ENCODE measurements at regions not wholly inside any gene's neighbourhood (a gene's known extent, or its start where the extent isn't known, plus 50 kb on each side); places are given as distances from the start of the nearest gene placed in this dataset.

DNA sequence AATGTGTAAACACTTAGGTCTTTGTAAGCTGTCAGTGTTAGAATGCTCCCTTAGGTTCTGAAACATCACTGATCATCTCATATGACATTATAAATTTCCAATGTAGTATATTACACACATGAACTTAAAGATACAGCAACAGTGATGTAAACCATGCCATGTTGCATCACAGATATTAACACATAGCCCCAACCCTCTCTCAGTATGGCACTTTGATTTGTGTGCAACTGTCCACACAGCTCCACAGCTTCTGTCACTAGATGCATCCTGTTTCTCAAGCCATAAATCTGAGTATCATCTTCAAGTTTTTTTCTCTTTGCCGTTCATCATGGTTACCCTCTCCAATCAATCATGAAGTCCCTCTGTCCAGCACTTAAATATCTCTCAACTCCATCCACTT lies 69.2 kb upstream of the LRP1B start:
- FAIRE-seq (no peak), DNase-seq (ENCODE audit: extremely low spot score, insufficient read length, low read depth) (no peak)

DNA sequence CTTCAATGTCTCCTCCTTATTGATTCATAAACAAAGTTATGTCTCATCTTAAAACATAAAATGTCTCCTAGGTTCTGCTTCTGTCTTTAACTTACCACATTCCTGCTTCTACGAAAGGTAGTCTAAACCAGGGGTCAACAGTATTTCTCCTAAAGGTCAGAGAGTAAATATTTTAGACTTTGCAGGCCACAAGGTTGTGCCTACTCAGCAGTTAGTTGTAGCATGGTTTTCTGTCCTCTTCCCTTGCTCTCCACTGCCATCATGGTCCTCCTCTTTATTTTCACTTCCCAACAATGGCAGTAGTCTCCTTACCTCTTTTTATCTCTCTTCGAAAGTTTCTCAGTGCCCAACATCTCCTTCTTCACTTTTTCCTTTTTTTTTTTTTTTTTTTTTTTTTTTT lies 68.3 kb upstream of the LRP1B start:
- DNase-seq (ENCODE audit: extremely low spot score, insufficient read length, low read depth) (no peak), FAIRE-seq (no peak)

DNA sequence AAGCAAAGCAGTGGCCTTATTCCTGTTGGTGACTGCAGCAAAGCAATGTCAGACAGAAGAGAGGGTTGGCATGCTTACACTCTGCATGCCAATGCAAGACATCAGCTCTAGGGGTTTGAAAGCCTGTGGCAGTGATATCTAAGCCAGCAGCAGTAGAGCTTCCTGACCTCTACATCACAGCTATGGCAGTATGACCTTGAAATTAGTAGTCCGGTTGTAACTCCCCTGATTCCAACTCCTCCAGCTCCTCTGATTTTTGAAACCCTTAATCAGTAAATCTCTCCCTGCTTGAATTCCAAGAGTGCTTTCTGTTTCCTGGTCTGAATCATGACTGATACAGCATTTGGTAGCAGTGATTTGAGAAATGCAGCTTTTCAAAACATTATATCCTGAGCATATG lies 60.0 kb upstream of the LRP1B start:
- DNase-seq (ENCODE audit: extremely low spot score, insufficient read length, low read depth): no peak
- no peak for FAIRE-seq

DNA sequence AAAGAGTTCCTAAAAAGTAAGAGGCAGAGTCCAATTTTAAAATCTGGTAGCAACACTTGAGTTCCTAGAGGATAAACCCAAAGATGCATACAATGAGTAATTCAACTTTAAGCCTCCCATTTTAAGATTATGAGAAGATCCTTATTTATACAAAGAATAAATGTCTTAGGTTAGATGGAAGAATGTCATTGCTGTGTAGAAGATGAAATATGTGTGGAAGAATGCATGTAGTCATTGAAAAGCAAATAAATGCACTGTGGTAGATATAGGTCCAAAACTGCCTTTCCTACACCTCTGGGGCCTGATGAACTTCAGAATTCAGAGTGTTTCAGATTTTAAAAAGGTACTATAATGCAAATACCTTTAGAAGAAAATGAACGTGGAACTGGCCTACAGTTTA lies 58.7 kb upstream of the LRP1B start:
- DNase-seq (ENCODE audit: extremely low spot score, insufficient read length, low read depth): no peak
- no peak for FAIRE-seq

DNA sequence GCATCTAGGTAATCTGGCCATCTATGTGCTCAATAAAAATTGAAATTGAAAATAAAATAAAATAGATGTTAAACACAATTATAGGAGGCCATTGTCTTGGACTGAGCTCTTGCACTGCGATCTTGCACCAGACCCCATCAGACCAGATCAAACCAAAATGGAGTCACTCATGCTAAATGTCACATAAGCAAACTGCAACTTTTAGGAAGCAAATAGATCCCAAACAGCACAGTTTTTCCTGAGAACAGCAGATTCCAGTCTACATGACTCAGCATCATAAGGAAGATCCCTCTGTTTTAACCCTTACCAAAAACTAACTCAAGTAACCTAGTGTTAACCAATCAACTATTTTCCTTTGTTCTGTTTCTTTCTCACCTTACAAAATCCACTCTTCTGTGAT lies 57.7 kb upstream of the LRP1B start:
- FAIRE-seq: no peak

DNA sequence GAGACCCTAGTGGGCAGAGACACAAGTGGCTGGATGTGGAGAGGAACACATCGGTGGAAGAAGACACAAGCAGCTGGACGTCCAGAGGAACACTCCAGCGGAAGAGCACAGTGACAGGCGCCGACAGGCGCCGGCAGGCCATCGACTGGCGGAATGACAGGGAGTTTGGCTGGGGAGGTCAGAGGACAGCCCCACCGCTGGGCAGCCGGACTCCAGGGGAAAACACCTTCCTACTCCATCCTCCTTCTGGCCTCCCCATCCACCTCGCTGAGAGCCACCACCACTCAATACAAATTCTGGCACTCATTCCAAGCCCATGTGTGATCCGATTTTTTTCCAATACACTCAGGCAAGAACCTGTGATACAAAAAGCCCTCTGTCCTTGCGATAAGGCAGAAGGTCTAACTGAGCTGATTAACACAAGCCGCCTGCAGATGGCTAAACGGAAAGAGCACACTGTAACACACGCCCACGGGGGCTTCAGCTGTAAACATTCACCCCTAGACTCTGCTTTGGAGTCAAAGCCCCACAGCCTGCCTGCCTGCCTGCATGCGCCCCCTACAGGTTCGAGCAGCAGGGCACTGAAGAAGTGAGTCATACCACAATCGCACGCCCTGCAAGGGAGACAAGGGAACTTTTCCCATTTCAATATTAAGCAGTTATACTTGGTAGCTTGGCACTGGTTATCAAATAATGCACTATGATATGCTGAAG lies 50.2 kb upstream of the LRP1B start:
- no peak for FAIRE-seq
- DNase-seq (ENCODE audit: extremely low spot score, insufficient read length, low read depth): no peak

More for the DNA sequence above, 57.7 kb upstream of the LRP1B start:
- no peak for DNase-seq (ENCODE audit: extremely low spot score, insufficient read length, low read depth)

Measured in GM18507 (cell line).